ENCODE measurements at regions not wholly inside any gene's neighbourhood (a gene's known extent, or its start where the extent isn't known, plus 50 kb on each side); places are given as distances from the start of the nearest gene placed in this dataset.

- Histone ChIP-seq H3K27me3 (ENCODE audit: insufficient read depth, low read depth) (peaks cover 57% of the 10 kb centered on the region), H3K27ac (no peak overlapping the region), H3K79me2 (ENCODE audit: low read depth) (no peaks in the 10 kb centered on the region), H3K4me3 (no peak overlapping the region), H3F3A (ENCODE audit: insufficient read depth, low read depth) (no peaks in the 10 kb centered on the region), H3K36me3 (ENCODE audit: low read depth) (no peaks in the 10 kb centered on the region), H3K9me2 (ENCODE audit: insufficient read depth) (no peaks in the 10 kb centered on the region), H4K20me1 (ENCODE audit: insufficient read depth) (no peaks in the 10 kb centered on the region), H3K4me1 (replicated peaks; ENCODE audit: insufficient read depth) (no peaks in the 10 kb centered on the region), H2AFZ (no peak overlapping the region), H3K4me2 (peak overlapping the region; percentile 46), H3K9me3 (ENCODE audit: insufficient read depth, low read depth) (no peaks in the 10 kb centered on the region)
- intact Hi-C loops (cut with micrococcal nuclease; ENCODE audit: unreplicated experiment), result no loop called here
- no peak for DNase-seq
- TF ChIP-seq, protein P1, sequence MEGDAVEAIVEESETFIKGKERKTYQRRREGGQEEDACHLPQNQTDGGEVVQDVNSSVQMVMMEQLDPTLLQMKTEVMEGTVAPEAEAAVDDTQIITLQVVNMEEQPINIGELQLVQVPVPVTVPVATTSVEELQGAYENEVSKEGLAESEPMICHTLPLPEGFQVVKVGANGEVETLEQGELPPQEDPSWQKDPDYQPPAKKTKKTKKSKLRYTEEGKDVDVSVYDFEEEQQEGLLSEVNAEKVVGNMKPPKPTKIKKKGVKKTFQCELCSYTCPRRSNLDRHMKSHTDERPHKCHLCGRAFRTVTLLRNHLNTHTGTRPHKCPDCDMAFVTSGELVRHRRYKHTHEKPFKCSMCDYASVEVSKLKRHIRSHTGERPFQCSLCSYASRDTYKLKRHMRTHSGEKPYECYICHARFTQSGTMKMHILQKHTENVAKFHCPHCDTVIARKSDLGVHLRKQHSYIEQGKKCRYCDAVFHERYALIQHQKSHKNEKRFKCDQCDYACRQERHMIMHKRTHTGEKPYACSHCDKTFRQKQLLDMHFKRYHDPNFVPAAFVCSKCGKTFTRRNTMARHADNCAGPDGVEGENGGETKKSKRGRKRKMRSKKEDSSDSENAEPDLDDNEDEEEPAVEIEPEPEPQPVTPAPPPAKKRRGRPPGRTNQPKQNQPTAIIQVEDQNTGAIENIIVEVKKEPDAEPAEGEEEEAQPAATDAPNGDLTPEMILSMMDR (conservative IDR thresholded peaks at IDR 0.05), result no peak
- no TSS peak for BruUV-seq (replicated peaks)
- ChIA-PET POLR2A (ENCODE audit: unreplicated experiment) (interaction anchor here (0.7 kb wide), 1 partner anchor 23 kb away, joined by 5 read pairs; no protein-coding TSS in a partner anchor), CTCF (no interaction called here)
These were observed 108.8 kb downstream of the KCTD15 start for GRCh38 chr19:33905473-33905936.

GRCh38 chr19:33905937-33906577 lies 109.4 kb downstream of the KCTD15 start:
- POLR2A ChIA-PET (ENCODE audit: unreplicated experiment), result interaction anchor here (0.7 kb wide), 1 partner anchor 23 kb away, joined by 5 read pairs; no protein-coding TSS in a partner anchor
- CTCF ChIA-PET, result interaction anchor here (0.6 kb wide), 1 partner anchor 109 kb away, joined by 3 read pairs; the partner anchor contains the start of gene KCTD15
- Histone ChIP-seq H3K36me3 (ENCODE audit: low read depth) (no peaks in the 10 kb centered on the region), H3K79me2 (ENCODE audit: low read depth) (no peaks in the 10 kb centered on the region), H2AFZ (no peak overlapping the region), H3K9me2 (ENCODE audit: insufficient read depth) (no peaks in the 10 kb centered on the region), H3F3A (ENCODE audit: insufficient read depth, low read depth) (no peaks in the 10 kb centered on the region), H3K27me3 (ENCODE audit: insufficient read depth, low read depth) (peaks cover 56% of the 10 kb centered on the region), H3K4me3 (no peak overlapping the region), H3K9me3 (ENCODE audit: insufficient read depth, low read depth) (no peaks in the 10 kb centered on the region), H3K4me1 (replicated peaks; ENCODE audit: insufficient read depth) (no peaks in the 10 kb centered on the region), H3K4me2 (peak overlapping the region; percentile 46), H4K20me1 (ENCODE audit: insufficient read depth) (no peaks in the 10 kb centered on the region), H3K27ac (no peak overlapping the region)
- TF ChIP-seq EZH2 (IDR thresholded peaks at IDR 0.05; ENCODE audit: low read depth), result no peak
- TF ChIP-seq, protein P1 (conservative IDR thresholded peaks at IDR 0.05), result no peak
- BruUV-seq (replicated peaks), result no TSS peak
- intact Hi-C loops (cut with micrococcal nuclease; ENCODE audit: unreplicated experiment), result no loop called here
- DNase-seq, result peak in 1 of 2 experiments; percentile 53

DNA sequence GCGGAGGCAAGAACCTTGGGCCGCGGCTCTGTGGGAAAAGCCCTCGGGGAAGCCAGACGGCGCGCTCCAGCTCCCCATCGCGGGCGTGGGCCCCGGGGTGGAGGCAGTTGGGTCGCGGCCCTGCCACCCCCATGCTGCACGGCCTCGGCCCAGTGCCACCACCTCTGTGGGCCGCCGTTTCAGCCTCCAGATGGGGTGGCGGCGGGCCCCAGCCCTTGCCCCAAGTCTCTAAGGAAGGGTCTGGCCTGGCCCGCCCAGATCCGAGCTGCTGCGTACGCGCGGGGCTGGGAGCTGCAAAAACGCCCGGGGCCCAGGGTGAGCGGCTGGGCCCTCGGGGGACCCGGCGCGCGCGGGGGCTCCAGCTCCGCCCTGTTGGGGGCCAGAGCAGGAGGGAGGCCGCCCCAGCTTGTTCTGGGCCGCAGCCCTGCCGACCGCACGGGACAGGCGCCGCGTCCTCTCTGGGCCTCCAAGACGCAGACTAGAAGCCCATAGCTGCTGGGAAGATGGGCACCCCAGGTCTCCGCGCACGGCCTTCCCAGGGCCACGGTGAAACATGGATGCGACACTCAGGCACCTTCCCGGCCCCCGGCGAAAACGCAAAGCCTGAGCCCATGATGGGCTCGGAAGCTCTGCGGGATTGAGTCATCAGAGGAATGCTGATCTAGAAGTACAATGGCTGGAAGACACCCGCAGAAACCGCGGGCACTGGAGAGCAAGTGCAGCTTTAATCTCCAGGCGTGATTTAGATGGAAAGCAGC lies 110.1 kb downstream of the KCTD15 start:
- no TSS peak for BruUV-seq (replicated peaks)
- Histone ChIP-seq H3K27ac (no peak overlapping the region), H3K9me2 (ENCODE audit: insufficient read depth) (no peaks in the 10 kb centered on the region), H3K4me2 (no peak overlapping the region), H3F3A (ENCODE audit: insufficient read depth, low read depth) (no peaks in the 10 kb centered on the region), H3K27me3 (ENCODE audit: insufficient read depth, low read depth) (peaks cover 56% of the 10 kb centered on the region), H3K4me1 (replicated peaks; ENCODE audit: insufficient read depth) (no peaks in the 10 kb centered on the region), H2AFZ (no peak overlapping the region), H3K79me2 (ENCODE audit: low read depth) (no peaks in the 10 kb centered on the region), H3K4me3 (no peak overlapping the region), H4K20me1 (ENCODE audit: insufficient read depth) (no peaks in the 10 kb centered on the region), H3K9me3 (ENCODE audit: insufficient read depth, low read depth) (no peaks in the 10 kb centered on the region), H3K36me3 (ENCODE audit: low read depth) (no peaks in the 10 kb centered on the region)
- TF ChIP-seq EZH2 (IDR thresholded peaks at IDR 0.05; ENCODE audit: low read depth), result no peak
- TF ChIP-seq, protein P1 (conservative IDR thresholded peaks at IDR 0.05), result no peak
- no peak for DNase-seq
- ChIA-PET POLR2A (ENCODE audit: unreplicated experiment) (no interaction called here), CTCF (interaction anchor here (0.6 kb wide), 1 partner anchor 110 kb away, joined by 3 read pairs; the partner anchor contains the start of gene KCTD15)
- intact Hi-C loops (cut with micrococcal nuclease; ENCODE audit: unreplicated experiment), result no loop called here
